GM21360 (cell line): ENCODE measurements at regions not wholly inside any gene's neighbourhood (a gene's known extent, or its start where the extent isn't known, plus 50 kb on each side); places are given as distances from the start of the nearest gene placed in this dataset.
"Not testable (repeated sequence)": the region's sequence is repeated elsewhere in the genome, so short reads cannot be mapped to it uniquely, and the experiment has no call there.

Experiments
- ATAC-seq: cut with Tn5 transposase; IDR thresholded peaks from one replicate; pipeline ENCODE4 v1.9.1; 2021; ENCODE audit warnings: mild to moderate bottlenecking, moderate library complexity; ENCODE audit not compliant: unreplicated experiment

DNA sequence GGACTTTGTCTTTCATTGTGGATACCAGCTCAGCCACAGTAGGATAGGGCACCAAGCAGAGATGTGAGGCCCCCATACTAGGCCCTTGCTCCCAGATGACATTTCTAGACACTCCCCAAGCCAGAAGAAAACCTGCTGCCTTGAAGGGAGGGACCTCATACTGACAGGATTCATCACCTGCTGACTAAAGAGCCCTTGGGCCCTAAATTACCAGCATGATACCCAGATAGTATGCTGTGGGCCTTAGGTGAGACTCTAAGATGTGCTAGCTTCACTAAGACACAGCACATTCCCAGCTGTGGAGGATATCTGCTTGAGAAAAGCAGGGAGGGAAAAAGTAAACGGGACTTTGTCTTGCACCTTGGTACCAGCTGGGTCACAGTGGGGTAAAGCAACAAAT is 324.0 kb downstream of the TBL1XR1 start:
- ATAC-seq, result no peak

DNA sequence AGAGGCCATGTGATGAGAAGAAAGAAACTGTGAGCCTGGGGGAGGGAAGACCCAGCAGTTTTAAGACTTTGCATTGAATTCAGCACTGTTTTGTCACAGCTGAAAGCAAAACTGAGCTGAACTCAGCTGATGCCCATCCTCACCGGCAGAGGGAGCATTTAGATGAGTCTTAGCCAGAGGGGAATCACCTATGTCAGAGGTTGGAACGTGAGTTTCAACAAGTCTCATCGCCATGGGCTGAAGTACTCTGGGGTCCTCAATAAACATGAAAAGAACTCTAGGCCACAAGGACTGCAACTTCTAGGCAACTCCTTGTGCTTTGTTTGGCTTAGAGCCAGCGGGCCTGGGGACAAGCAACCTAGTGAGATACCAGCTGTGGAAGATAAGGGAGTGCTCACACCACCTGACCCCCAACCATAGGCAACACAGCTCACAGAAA is 324.5 kb downstream of the TBL1XR1 start:
- peak; percentile 97 for ATAC-seq

DNA sequence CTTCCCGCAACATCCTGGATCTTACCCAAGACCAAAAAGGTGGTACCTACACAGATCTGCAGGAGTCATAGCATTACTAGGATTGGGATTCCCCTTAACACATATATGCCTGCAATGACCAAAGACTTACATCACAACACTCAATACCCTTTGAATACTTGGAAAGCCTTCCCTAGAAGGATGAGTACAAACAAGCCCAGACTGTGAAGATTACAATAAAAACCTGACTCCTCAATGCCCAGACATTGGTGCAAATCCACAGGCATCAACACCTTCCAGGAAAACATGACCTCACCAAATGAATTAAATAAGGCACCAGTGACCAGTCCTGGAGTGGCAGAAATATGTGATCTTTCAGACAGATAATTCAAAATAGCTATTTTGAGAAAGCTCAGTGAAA is 326.8 kb downstream of the TBL1XR1 start:
- ATAC-seq, result no peak

DNA sequence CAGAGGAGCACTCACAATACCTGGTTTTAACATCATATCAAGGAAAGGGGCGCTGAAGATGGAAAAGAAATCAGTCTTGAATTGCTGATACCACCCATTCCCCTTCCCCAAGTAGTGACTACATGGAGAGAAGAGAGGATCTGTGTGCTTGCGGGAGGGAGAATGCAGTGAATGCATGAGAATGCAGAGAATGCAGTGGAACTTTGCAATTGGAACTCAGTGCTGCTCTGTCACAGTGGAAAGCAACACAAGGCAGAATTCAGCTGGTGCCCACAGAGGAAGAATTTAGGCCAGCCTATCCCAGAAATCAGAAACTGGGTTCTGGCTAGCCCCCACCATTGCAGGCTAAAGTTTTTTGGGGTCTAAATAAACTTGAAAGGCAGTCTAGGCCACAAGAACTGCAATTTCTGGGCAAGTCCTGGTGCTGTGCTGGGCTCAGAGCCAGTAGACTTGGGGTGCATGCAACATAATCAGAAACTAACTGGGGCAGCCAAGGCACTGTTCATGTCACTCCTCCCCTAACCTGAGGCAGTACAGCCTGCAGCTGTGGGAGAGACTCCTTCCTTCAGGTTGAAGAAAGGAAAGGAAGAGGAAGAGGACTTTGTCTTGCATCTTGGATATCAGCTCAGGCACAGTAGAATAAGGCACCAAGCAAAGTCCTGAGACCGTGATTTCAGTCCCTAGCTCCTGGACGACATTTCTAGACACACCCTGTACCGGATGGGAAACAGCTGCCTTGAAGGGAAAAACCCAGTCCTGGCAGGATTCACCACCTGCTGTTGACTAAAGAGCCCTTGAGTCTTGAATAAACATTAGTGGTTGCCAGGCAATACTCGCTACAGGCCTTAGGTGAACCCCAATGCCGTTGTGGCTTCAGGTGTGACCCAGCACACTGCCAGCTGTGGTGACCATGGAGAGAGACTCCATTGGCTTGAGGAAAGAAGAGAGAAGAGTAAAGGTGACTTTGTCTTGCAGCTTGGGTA is 329.3 kb downstream of the TBL1XR1 start:
- no peak for ATAC-seq

DNA sequence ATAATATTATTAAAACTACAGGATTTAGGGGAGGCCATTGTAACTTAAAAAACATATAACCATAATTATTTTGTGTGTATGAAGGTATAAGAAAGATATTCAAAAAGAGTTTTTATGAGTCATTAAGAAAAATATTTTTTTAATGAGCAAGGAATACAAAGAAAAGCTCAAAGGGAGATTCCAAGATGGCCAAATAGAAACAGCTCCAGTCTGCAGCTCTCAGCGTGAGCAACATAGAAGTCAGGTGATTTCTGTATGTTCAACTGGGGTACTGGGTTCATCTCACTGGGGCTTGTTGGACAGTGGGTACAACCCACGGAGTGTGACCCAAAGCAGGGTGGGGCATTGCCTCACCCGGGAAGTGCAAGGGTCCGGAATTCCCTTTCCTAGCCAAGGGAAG is 336.1 kb downstream of the TBL1XR1 start:
- ATAC-seq, result no peak

DNA sequence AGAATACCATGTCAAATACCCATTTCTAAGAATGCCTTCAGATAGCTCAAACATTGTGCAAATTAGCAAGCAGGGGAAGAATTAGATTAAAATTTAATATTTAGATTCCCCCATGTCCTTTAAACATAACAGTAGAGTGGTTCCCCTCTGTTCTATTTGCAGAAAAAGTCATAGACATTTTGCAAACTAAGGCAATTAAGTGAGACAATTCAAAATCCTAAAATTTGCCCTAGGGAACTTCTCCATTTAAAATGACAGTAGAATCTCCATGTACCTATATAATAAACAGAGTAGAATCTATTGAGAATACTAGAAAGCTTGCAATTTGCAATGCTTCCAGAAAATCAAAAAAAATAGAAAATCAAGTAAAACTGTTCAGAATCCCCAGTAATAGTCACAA is 340.6 kb downstream of the TBL1XR1 start:
- ATAC-seq, result no peak

DNA sequence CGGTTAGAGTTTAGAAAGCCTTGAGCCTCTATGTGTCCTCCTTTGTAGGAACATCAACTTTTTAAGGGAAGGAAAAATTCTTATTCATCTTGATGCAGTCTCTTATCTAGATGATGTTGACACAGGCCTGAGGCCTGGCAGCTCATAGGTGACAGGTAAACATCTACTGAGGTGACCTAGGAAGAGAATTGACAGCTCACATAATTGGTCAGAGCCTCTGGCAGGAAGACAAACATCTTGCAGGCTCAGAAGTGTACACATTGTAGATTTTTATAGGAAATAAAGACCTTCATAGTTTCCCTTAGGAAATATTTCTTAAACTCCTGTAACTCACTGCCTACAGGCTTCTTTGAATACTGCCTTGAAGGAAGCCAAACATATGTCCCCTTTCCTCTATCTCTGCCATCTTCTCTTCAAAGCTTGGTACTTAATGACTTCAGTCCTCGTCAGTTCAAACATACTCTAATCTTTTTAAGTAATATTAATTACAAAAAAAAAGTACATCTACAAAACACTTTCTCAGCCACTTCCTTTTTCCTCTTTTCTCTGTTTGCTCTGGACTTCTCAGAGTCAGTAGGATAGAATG is 341.3 kb downstream of the TBL1XR1 start:
- ATAC-seq, result no peak

DNA sequence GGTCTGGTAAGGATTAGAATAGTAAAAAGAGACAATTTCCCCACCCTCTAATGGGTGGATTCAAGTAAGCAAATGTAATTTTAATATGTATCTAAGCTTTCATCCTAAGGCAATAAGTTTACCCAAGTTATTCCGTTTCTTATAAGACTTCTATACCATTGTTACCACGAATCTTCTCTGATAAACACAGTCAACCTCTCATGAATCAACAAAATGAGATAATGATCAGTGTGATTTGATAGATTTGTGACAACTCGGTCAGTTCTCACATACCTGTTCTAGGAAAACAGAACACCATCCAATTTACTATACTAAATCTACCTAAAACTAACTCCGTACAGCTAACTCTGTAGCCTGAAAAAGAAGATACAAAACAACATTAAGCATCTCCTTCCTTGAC is 342.1 kb downstream of the TBL1XR1 start:
- ATAC-seq, result no peak

DNA sequence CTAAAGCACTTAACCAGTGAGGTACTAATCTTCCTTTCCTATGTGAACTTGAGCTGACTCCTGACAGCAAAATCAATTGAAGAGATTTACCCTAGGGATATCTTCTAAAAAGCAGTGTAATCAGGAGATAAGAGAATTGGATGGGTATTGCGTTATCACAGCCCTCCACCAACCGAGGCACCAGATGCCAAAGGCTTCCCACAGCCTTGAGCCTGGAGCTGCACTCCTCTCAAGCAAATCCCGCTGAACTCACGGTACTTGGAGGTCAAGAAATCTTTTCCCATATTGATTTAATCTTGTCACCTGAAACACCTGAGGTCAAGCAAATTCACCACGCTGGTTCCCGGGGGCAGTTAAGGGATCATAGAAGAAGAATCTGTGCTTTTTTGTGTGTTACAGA is 346.8 kb downstream of the TBL1XR1 start:
- no peak for ATAC-seq

DNA sequence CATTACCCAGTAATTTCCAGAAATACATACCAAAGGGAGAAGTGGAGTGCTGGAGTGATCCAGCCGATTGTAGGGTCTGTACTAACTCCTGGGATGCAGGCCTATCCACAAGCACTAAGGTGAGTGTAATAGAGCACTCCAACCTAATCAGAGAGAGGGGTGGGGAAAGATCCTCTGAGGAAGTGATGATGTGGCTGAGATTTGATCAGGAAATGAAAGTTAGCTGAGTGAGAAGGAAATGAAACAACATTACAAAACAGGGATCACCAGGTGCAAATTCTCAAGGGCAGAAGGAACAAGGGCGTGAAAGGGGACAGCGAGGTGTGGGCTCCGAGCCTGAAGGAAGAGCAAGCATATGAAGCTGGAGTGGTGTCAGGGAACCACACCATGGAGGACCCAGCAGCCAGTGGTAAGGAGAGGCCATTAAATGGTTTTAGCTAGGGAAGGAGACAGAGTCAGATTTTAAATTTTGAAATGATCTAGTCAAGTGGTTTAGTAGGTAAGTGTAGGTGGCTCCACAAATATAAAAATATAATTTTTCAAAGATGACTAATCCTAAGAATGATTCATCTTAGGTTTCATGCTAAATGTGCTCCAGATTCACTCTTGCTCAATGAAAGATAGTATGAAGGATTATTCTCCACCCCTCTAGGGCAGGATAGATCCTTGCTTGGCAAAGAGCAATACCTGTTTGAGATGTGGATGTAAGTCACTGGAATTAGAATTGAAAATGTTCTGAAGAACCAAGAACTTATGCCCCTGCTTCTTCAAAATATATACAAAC is 348.7 kb downstream of the TBL1XR1 start:
- ATAC-seq, result no peak

DNA sequence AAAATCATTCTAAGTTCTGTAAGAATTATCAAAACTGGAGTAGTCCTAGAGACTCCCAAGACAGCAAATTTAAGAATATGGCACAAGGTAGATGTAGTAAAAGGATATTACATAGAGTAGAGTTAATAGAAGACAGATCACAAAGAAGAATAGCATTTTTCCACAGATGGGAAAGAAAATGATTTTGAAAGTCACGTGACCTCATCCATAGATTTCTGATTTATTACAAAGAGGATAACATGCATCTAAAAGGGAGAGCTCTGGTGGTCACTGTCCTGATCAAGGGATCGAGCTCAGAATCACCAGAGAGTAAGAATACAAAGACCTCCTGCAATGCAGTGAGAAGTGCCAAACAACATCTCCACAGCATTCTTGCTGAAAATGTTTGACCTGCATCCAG is 354.4 kb downstream of the TBL1XR1 start:
- ATAC-seq, result no peak

DNA sequence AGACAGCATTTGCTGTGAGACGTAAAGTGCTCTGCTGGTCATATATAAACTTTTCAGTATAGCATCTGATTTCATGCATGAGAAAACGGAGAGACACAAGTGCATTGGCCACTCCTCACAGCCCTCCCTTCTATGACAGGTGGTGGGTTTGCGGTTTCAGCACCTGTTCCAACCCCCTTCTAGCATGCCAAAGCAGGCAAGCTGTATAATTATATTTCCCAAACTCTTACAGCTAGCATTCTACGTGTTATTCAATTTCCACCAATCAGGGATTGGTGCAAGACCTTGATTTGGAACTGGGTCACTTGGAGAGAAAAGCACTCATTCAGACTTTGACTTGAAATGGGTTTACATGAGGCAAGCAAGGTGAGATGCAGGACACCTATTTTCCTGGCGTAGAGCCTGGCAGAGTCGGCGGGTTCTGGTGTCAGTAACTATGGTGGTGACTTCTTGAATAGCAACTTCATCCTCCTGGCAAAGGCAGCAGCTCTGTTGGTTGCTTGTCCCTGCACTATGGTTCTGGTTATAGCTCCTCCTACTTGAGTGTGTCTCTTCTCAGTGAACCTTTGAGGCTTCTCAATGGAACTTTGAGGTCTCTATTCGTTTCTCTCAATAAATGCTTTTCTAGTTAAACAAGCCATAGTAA is 356.5 kb downstream of the TBL1XR1 start:
- ATAC-seq, result no peak

DNA sequence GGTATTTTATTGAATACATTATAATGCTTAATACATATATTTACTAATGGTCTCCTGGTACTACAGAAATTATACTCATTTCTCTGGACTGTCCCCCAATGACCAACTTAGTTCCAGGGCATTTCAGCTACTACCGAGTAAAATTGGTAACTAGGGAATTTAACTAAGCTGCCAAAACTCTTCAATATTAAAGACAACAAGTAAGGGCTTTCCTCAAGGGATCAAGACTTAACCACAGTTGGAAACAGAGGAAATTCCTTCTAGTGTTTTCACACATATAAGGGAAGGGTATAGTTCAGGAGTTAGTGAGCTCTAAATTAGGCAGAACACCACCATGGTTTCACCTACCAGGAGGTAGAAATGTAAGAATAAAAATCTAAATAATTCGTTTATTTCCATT is 357.4 kb downstream of the TBL1XR1 start:
- ATAC-seq, result no peak

DNA sequence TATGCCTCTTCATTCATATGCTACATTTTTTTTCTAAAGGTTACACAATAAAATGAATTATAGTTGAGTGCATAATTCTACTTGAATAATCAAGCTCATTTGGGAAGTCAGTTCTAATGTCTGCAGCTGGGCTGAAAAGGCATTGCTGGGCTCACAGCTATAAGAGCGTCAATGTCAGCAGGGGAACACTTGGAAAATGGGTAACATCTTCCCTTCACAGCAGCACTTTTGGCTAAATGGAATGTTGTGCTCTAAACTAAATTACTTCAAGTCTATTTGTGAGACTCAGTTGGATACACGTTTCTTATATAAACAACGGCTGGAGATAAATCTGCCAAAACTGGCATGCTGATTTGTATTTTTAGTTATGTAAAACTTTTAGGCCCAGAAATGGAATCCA is 357.8 kb downstream of the TBL1XR1 start:
- ATAC-seq, result no peak

DNA sequence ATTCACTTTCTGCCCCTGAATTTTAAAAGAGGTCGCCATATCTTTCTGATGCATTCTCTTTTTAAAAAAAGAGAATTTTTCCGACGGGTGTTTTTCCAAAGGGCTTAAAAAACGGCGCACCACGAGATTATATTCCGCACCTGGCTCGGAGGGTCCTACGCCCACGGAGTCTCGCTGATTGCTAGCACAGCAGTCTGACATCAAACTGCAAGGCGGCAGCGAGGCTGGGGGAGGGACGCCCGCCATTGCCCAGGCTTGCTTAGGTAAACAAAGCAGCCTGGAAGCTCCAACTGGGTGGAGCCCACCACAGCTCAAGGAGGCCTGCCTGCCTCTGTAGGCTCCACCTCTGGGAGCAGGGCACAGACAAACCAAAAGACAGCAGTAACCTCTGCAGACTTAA is 370.0 kb downstream of the TBL1XR1 start:
- ATAC-seq, result not testable (repeated sequence)

DNA sequence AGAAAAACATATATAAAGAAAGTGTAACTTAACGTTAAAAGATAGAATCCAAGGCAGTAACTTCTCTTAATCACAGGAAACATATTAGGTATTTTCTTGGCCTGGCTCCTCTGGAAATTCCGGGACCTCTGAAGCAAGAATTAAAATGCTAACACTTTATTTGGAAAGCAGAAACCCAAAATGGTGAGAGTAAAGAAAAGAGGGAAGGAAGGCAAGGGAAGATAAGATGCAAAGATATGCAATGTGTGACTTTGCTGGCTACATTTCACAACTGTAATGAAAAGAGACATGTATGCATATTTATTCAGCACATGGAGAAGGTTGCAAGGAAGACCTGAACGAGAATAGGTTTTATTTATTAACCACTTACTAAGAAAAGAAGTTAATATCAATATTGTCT is 372.5 kb downstream of the TBL1XR1 start:
- ATAC-seq, result no peak

DNA sequence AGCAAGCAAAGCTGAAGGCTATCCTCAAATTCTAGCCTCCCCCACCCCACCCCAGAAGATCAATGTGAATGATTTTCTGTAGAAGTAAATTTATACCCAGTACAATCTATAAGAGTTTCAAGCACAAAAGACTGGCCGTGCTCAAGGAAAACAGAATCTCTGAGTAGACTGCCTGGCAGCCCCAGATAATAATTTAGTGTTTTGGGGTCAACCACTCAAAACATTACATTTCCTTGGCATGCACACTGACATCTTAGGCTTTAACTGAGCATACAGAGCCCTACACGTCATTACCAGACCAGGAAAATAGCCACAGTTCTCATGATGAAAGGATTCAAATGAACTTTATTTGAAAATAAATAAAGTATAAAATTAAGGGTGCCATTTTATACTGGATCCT is 376.5 kb downstream of the TBL1XR1 start:
- ATAC-seq, result no peak

DNA sequence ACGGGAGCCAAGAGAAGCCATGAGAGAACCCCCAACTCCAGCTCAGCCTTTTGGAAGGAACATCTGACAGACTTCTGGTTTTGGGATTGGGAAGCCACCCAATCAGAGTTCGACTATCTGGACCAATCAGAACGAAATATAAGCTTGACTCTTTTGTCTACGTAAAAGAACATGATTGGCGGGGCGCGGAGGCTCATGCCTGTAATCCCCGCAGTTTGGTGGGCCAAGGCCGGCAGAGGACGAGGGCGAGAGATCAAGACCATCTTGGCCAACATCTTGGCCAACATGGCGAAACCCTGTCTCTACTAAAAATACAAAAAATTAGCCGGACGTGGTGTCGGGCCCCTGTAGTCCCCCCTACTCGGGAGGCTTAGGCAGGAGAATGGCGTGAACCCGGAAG is 380.3 kb downstream of the TBL1XR1 start:
- no peak for ATAC-seq

DNA sequence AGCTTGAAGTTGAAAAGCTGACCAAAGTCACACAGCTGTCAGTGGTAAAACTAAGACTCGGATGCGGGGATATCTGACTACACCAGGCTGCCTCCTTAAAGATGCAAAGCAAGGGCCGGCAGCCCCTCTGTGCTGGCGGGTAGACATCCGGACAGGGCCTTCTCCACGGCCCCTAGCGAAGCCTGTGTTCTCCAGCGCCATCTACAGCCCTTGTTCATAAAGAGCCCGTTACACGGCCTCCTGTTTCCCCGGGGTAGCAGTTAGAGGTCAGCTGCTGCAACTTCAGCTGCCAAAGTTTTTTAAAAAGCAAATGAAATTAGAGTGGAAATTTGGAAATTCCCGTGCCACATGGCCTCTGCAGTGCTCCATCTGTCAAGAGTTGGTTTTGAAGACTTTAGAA is 383.0 kb downstream of the TBL1XR1 start:
- ATAC-seq, result peak; percentile 99

DNA sequence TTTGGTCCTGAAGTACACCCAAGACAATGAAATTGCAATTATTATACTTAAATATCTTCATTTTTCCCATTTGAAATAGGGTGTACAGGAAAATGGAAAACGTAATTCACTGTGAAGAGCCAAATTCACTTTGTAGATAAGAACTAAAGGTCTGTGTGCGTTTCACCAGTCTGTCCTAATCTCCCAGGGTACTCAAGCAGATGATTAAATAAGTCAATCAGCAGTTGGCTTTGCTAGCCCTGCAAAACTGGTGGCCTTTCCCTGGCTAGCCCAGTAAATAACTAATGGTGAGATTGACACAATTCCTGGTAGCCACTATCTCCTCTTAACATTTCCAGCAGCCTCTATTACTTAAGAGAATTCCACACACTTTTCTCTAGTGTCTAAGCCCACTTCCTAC is 389.3 kb downstream of the TBL1XR1 start:
- no peak for ATAC-seq

DNA sequence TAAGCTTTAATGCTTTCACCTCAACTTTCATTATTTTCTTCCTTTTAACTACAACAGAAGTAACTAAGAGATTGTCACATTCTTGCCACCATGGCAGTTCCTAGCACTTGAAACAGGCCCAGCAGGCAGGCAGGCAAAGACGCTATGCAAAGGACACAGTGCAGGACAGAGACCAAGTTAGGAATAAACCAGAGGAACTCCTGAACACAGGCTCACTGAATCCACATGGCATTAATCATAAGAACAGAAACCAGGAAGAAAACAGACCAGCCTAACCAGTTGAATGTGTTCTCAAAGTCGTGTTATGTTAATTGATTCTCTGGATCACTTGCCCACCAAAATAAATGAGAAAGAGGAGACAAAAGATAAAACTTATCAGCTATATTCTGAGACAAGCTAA is 397.6 kb downstream of the TBL1XR1 start:
- ATAC-seq, result no peak
